ENCODE measurements at regions not wholly inside any gene's neighbourhood (a gene's known extent, or its start where the extent isn't known, plus 50 kb on each side); places are given as distances from the start of the nearest gene placed in this dataset.

- Histone ChIP-seq H2AFZ (ENCODE audit: low read length) (no peak overlapping the region), H2BK15ac (ENCODE audit: low read depth, low read length) (no peak overlapping the region), H3K79me2 (ENCODE audit: insufficient read depth, low read length) (no peaks in the 10 kb centered on the region), H3K9ac (ENCODE audit: extremely low read depth, insufficient read length, low read length) (no peak overlapping the region), H3K4me2 (ENCODE audit: insufficient read depth, insufficient read length, low read length) (no peak overlapping the region), H3K79me1 (ENCODE audit: insufficient read depth, low read depth, low read length, poor library complexity, severe bottlenecking) (no peaks in the 10 kb centered on the region), H2BK12ac (ENCODE audit: insufficient read length, low read depth, low read length) (no peak overlapping the region), H3K27me3 (ENCODE audit: insufficient read depth, low read length) (no peaks in the 10 kb centered on the region), H2BK5ac (ENCODE audit: insufficient read length, low read length) (no peak overlapping the region), H4K20me1 (ENCODE audit: control insufficient read depth, insufficient read depth, insufficient read length) (no peaks in the 10 kb centered on the region), H3K9me3 (ENCODE audit: control insufficient read depth, low read depth, low read length) (no peaks in the 10 kb centered on the region), H4K91ac (ENCODE audit: insufficient read length, low read depth, low read length) (no peak overlapping the region), H2BK120ac (ENCODE audit: low read depth, low read length, poor library complexity, severe bottlenecking) (no peak overlapping the region), H3T11ph (ENCODE audit: low read length) (no peak overlapping the region), H3K14ac (ENCODE audit: insufficient read depth, low read length) (no peak overlapping the region), H3K4ac (ENCODE audit: low read depth, low read length) (no peak overlapping the region), H2BK20ac (ENCODE audit: low read depth, low read length, poor library complexity, severe bottlenecking) (no peak overlapping the region), H2AK5ac (ENCODE audit: insufficient read length, low read length) (no peak overlapping the region), H3K4me1 (ENCODE audit: insufficient read depth, low read length) (no peaks in the 10 kb centered on the region), H3K18ac (ENCODE audit: insufficient read length, low read depth, low read length) (no peak overlapping the region), H3K56ac (ENCODE audit: insufficient read length, low read depth, low read length) (no peak overlapping the region), H3K27ac (ENCODE audit: insufficient read length, low read depth, low read length) (no peak overlapping the region), H3K23me2 (ENCODE audit: insufficient read length, low read depth, low read length, poor library complexity, severe bottlenecking) (no peaks in the 10 kb centered on the region), H3K23ac (ENCODE audit: insufficient read length, low read depth, low read length) (no peak overlapping the region), H4K8ac (replicated peaks; ENCODE audit: insufficient read length, low read depth, low read length) (no peak overlapping the region), H4K5ac (ENCODE audit: insufficient read length, low read depth, low read length) (no peak overlapping the region)
- TF ChIP-seq, protein P1, sequence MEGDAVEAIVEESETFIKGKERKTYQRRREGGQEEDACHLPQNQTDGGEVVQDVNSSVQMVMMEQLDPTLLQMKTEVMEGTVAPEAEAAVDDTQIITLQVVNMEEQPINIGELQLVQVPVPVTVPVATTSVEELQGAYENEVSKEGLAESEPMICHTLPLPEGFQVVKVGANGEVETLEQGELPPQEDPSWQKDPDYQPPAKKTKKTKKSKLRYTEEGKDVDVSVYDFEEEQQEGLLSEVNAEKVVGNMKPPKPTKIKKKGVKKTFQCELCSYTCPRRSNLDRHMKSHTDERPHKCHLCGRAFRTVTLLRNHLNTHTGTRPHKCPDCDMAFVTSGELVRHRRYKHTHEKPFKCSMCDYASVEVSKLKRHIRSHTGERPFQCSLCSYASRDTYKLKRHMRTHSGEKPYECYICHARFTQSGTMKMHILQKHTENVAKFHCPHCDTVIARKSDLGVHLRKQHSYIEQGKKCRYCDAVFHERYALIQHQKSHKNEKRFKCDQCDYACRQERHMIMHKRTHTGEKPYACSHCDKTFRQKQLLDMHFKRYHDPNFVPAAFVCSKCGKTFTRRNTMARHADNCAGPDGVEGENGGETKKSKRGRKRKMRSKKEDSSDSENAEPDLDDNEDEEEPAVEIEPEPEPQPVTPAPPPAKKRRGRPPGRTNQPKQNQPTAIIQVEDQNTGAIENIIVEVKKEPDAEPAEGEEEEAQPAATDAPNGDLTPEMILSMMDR (conservative IDR thresholded peaks at IDR 0.05) = no peak
- Mint-ChIP-seq H3K27ac (no peak overlapping the region), H3K36me3 (ENCODE audit: insufficient read depth in 1 of 3, low read depth in 3 of 3) (no peaks in the 10 kb centered on the region; a peak in 1 of 7 replicates), H3K4me3 (no peak overlapping the region), H3K27me3 (ENCODE audit: low read depth) (peaks cover 3% of the 10 kb centered on the region), H3K4me1 (peaks cover 23 to 24% of the 10 kb centered on the region in 2 experiments), H3K9me3 (no peaks in the 10 kb centered on the region; a peak in 1 of 5 replicates)
- WGBS (ENCODE audit: extremely low coverage, insufficient read length, low lambda C conversion rate) = no CpG with 5 or more reads among the region's 5 CpGs
- DNase-seq = no peak
Measured at GRCh38 chr1:113248494-113248893, 141.8 kb upstream of the MAGI3 start.
